DND-41 (cell line): ENCODE measurements at regions not wholly inside any gene's neighbourhood (a gene's known extent, or its start where the extent isn't known, plus 50 kb on each side); places are given as distances from the start of the nearest gene placed in this dataset.

Experiments
- ATAC-seq: fragments of 200-7000 bp; cut with Tn5 transposase; 3 replicates; pipeline ENCODE4 v1.9.1; 2021; ENCODE audit warnings: low read depth; ENCODE audit not compliant: insufficient read depth
- DNase-seq: peaks from one replicate; pipeline ENCODE4 v3.0.0-alpha.2; 2020
- H2AFZ ChIP-seq: 2 replicates; pipeline ENCODE4 v1.6.0; 2012; ENCODE audit warnings: low read depth, low read length
- H3K27ac ChIP-seq: 2 replicates; pipeline ENCODE4 v1.5.1; 2012; ENCODE audit warnings: low read length, inconsistent platforms
- H3K27me3 ChIP-seq: fragments of 200-600 bp; sonication (generic); 2 replicates; pipeline ENCODE4 v1.6.0; 2012; ENCODE audit warnings: low read length, mild to moderate bottlenecking, inconsistent platforms; ENCODE audit not compliant: insufficient read depth, poor library complexity
- H3K36me3 ChIP-seq: 2 replicates; pipeline ENCODE4 v1.5.1; 2012; ENCODE audit warnings: low read length, inconsistent platforms; ENCODE audit not compliant: insufficient read depth
- H3K4me1 ChIP-seq: 2 replicates; pipeline ENCODE4 v1.5.1; 2012; ENCODE audit warnings: mild to moderate bottlenecking, low read length; ENCODE audit not compliant: insufficient read depth
- H3K4me2 ChIP-seq: 2 replicates; pipeline ENCODE4 v1.6.0; 2012; ENCODE audit warnings: mild to moderate bottlenecking, moderate library complexity, low read length, inconsistent platforms; ENCODE audit not compliant: insufficient read depth
- H3K4me3 ChIP-seq, 2 experiments: fragments of 200-600 bp in 1 of 2; shearing (Covaris generic) in 1 of 2; 2 replicates each; pipeline ENCODE4 v1.5.1; 2012 to 2016; ENCODE audit warnings: inconsistent platforms in 2 of 2, low read length in 2 of 2, mild to moderate bottlenecking in 2 of 2, low read depth in 1 of 2, moderate library complexity in 1 of 2
- H3K79me2 ChIP-seq: 2 replicates; pipeline ENCODE4 v1.6.0; 2012; ENCODE audit warnings: low read length, inconsistent platforms; ENCODE audit not compliant: insufficient read depth
- H3K9ac ChIP-seq: 2 replicates; pipeline ENCODE4 v1.6.0; 2012; ENCODE audit warnings: low read depth, mild to moderate bottlenecking, inconsistent platforms, low read length, moderate library complexity
- H3K9me3 ChIP-seq: 2 replicates; pipeline ENCODE4 v1.5.1; 2012; ENCODE audit warnings: low read length, moderate library complexity, mild to moderate bottlenecking, inconsistent platforms; ENCODE audit not compliant: insufficient read depth, severe bottlenecking
- H4K20me1 ChIP-seq: 2 replicates; pipeline ENCODE4 v1.6.0; 2012; ENCODE audit warnings: low read length; ENCODE audit not compliant: insufficient read depth
- EZH2 ChIP-seq: IDR thresholded peaks from 3 replicates; pipeline ENCODE4 v1.6.1; 2012; ENCODE audit warnings: borderline replicate concordance, low read depth, mild to moderate bottlenecking, moderate library complexity, low read length, inconsistent platforms; ENCODE audit not compliant: severe bottlenecking
- TF ChIP-seq, protein P1 (sequence below): IDR thresholded peaks from 2 replicates; pipeline ENCODE4 v1.5.1; 2012; ENCODE audit warnings: borderline replicate concordance, low read length, moderate library complexity, mild to moderate bottlenecking; ENCODE audit not compliant: poor library complexity, severe bottlenecking; ENCODE audit errors: extremely low read depth

DNA sequence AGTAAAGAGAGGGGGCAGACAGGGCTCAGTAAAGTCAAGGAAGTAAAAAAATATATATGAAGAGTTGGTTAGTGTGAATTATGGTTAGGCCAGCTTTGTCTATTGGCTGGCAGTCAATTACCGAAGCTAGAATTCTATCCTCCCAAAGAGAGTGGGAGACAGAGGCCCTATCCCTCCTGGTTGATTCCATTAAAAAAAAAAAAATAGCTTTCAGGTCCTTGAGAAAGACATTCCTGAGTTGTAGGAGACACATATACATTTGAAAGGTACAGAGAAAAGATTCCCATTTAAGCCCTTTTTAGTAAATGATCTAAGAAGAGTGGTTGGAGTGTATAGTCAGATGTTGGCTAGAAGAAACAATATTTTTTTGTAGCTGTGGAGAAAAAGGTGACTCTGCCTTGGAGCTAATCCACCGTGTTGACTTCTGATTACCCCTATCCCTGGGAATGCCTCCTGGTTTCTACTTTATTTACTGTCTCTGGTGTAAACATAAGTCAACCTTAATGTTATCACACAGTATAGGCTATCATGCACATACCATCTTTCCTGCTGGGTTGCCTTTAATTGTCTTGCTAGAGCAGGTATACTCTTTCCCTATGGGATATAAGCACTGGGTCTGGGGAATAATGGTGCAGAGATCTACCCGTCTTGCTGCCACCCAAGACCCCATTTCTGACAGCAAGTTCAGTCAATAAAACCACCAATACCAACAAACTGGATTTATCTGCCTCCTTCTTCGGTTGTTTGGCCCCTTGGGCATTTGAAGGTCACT is 859.9 kb upstream of the ATXN7L3B start:
- Histone ChIP-seq H3K36me3 (no peaks in the 10 kb centered on the region), H3K4me3 (no peak overlapping the region), H3K9me3 (no peaks in the 10 kb centered on the region), H3K9ac (no peak overlapping the region), H3K4me1 (no peaks in the 10 kb centered on the region), H3K27me3 (no peaks in the 10 kb centered on the region), H2AFZ (no peak overlapping the region), H3K27ac (no peak overlapping the region), H3K4me2 (no peak overlapping the region), H3K79me2 (no peaks in the 10 kb centered on the region), H4K20me1 (no peaks in the 10 kb centered on the region)
- DNase-seq = no peak
- no peak for TF ChIP-seq EZH2
- TF ChIP-seq, protein P1, sequence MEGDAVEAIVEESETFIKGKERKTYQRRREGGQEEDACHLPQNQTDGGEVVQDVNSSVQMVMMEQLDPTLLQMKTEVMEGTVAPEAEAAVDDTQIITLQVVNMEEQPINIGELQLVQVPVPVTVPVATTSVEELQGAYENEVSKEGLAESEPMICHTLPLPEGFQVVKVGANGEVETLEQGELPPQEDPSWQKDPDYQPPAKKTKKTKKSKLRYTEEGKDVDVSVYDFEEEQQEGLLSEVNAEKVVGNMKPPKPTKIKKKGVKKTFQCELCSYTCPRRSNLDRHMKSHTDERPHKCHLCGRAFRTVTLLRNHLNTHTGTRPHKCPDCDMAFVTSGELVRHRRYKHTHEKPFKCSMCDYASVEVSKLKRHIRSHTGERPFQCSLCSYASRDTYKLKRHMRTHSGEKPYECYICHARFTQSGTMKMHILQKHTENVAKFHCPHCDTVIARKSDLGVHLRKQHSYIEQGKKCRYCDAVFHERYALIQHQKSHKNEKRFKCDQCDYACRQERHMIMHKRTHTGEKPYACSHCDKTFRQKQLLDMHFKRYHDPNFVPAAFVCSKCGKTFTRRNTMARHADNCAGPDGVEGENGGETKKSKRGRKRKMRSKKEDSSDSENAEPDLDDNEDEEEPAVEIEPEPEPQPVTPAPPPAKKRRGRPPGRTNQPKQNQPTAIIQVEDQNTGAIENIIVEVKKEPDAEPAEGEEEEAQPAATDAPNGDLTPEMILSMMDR = no peak
- no peak for ATAC-seq

DNA sequence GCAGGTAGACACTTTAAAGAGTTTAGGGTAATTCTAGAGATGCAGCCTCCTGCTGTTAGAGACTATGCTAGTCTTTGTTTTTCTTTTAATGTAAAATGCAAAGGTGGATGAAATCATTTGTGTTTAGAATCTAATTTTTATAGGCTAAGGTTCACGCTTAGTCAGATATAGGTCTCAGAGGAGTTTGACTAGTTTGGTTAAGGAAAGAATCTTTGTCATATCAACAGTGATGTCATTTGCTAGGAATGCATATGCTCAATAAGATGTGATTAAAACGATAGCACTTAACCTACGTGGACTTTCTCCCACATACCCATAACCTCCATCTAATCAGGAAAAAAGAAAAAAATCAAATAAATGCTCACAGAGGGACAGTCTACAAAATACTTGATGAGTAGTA is 859.3 kb upstream of the ATXN7L3B start:
- Histone ChIP-seq H3K4me2 (no peak overlapping the region), H3K27ac (no peak overlapping the region), H2AFZ (no peak overlapping the region), H3K79me2 (no peaks in the 10 kb centered on the region), H3K9ac (no peak overlapping the region), H3K27me3 (no peaks in the 10 kb centered on the region), H3K9me3 (no peaks in the 10 kb centered on the region), H3K4me3 (no peak overlapping the region), H4K20me1 (no peaks in the 10 kb centered on the region), H3K36me3 (no peaks in the 10 kb centered on the region), H3K4me1 (no peaks in the 10 kb centered on the region)
- no peak for TF ChIP-seq EZH2
- TF ChIP-seq, protein P1 = no peak
- DNase-seq (no peak), ATAC-seq (no peak)

DNA sequence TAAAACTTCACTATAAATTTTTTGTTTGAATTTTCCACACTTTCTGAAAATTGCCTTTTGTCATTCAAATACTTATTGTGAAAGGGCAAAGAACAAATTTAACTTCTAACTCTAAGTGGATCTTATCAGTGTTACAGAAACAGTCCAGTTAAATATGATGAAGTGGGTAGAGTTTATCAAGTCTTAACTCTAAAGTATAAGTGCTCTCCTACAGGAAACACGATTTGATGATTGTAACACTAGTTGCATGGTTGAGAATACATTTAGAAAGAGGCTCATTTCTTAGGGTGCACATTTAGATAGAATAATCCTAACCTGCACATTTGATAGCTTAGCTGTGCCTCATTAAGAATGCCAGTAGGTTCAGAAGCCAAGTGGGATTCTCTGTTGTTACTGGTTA is 838.3 kb upstream of the ATXN7L3B start:
- Histone ChIP-seq H3K27me3 (no peaks in the 10 kb centered on the region), H3K27ac (no peak overlapping the region), H3K9ac (no peak overlapping the region), H4K20me1 (no peaks in the 10 kb centered on the region), H2AFZ (no peak overlapping the region), H3K36me3 (no peaks in the 10 kb centered on the region), H3K4me2 (no peak overlapping the region), H3K4me3 (no peak overlapping the region), H3K4me1 (no peaks in the 10 kb centered on the region), H3K9me3 (no peaks in the 10 kb centered on the region), H3K79me2 (no peaks in the 10 kb centered on the region)
- TF ChIP-seq, protein P1 = no peak
- TF ChIP-seq EZH2 = no peak
- DNase-seq (no peak), ATAC-seq (no peak)
